Rectal smooth muscle tissue (tissue), 1 donor: ENCODE measurements at regions not wholly inside any gene's neighbourhood (a gene's known extent, or its start where the extent isn't known, plus 50 kb on each side); places are given as distances from the start of the nearest gene placed in this dataset.

Source experiments
- H3K27ac ChIP-seq: one replicate; pipeline ENCODE4 v1.7.0; 2013; ENCODE audit warnings: low read depth, low read length, inconsistent platforms
- H3K27me3 ChIP-seq: one replicate; pipeline ENCODE4 v1.7.0; 2013; ENCODE audit warnings: low read length; ENCODE audit not compliant: control insufficient read depth, insufficient read depth
- H3K36me3 ChIP-seq: one replicate; pipeline ENCODE4 v1.7.0; 2013; ENCODE audit warnings: low read length; ENCODE audit not compliant: control insufficient read depth, insufficient read depth
- H3K4me1 ChIP-seq: one replicate; pipeline ENCODE4 v1.7.0; 2013; ENCODE audit warnings: low read length; ENCODE audit not compliant: control insufficient read depth, insufficient read depth
- H3K4me3 ChIP-seq: one replicate; pipeline ENCODE4 v1.7.0; 2013; ENCODE audit warnings: low read length
- H3K9ac ChIP-seq: one replicate; pipeline ENCODE4 v1.7.0; 2013; ENCODE audit warnings: low read length

DNA sequence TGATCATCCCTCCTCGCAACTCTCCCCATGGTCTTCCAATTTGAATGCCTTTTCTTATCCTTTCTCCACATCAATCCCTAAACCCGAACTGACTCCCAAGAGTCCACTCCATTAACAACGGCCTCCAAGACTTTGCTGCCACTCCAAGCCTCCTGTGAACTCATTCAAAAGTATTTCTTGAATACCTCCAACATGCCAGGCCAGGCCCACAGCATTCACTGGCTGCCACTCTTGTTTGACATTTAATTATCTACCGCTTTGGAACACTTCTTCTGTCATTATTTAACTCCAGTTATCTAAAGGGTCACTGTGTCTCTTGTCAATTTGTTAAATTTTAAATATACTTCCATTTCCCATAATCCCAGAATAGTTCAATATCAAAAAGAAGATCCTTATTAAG, 378.9 kb downstream of the EFNA5 start:
- Histone ChIP-seq H3K9ac (no peak overlapping the region), H3K4me1 (no peaks in the 10 kb centered on the region), H3K27me3 (no peaks in the 10 kb centered on the region), H3K27ac (no peak overlapping the region), H3K36me3 (no peaks in the 10 kb centered on the region), H3K4me3 (no peak overlapping the region)

GRCh38 chr5:107290780-107291398, 379.8 kb downstream of the EFNA5 start:
- H3K27me3 ChIP-seq: no peaks in the 10 kb centered on the region
- H3K4me1 ChIP-seq: no peaks in the 10 kb centered on the region
- no peak overlapping the region for H3K4me3 ChIP-seq
- H3K27ac ChIP-seq: no peak overlapping the region
- no peak overlapping the region for H3K9ac ChIP-seq
- no peaks in the 10 kb centered on the region for H3K36me3 ChIP-seq

- H3K27ac ChIP-seq: no peak overlapping the region
- H3K4me3 ChIP-seq: no peak overlapping the region
- no peaks in the 10 kb centered on the region for H3K4me1 ChIP-seq
- H3K9ac ChIP-seq: no peak overlapping the region
- no peaks in the 10 kb centered on the region for H3K27me3 ChIP-seq
- no peaks in the 10 kb centered on the region for H3K36me3 ChIP-seq
Measured at GRCh38 chr5:107289030-107289714, 381.6 kb downstream of the EFNA5 start.

DNA sequence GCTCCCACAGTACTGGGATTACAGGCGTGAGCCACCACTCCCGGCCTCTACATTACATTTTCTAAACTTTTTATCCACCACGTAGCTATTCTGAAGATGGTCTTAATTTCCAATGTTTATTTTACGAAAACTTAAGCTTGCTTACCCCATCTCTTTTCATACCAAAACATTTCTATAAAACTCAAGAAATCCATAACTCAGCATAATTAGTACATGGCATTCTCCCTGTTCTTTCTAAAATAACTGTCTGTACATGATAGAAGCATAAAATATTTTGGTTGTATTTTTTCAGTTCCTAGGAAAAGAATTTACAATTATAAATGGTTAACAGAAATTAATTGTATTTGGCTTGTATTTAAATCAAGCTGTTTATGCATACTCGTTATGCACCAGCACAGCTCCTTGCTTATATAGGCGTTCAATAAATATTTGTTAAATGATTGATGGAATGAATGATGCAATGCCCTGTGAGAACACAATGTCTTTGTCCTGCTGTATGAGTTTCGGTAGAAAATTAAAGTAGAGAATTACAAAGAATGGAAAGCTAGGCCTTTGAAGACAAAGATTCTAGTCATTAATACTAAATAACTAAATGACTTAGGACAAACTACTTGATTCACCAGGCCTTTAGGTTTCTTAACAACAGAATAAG, 384.2 kb downstream of the EFNA5 start:
- no peaks in the 10 kb centered on the region for H3K4me1 ChIP-seq
- no peak overlapping the region for H3K27ac ChIP-seq
- no peaks in the 10 kb centered on the region for H3K27me3 ChIP-seq
- no peak overlapping the region for H3K4me3 ChIP-seq
- H3K9ac ChIP-seq: no peak overlapping the region
- no peaks in the 10 kb centered on the region for H3K36me3 ChIP-seq

- Histone ChIP-seq H3K27me3 (no peaks in the 10 kb centered on the region), H3K9ac (no peak overlapping the region), H3K4me1 (no peaks in the 10 kb centered on the region), H3K36me3 (no peaks in the 10 kb centered on the region), H3K4me3 (no peak overlapping the region), H3K27ac (no peak overlapping the region)
Measured at GRCh38 chr5:107285772-107286171, 385.0 kb downstream of the EFNA5 start.

DNA sequence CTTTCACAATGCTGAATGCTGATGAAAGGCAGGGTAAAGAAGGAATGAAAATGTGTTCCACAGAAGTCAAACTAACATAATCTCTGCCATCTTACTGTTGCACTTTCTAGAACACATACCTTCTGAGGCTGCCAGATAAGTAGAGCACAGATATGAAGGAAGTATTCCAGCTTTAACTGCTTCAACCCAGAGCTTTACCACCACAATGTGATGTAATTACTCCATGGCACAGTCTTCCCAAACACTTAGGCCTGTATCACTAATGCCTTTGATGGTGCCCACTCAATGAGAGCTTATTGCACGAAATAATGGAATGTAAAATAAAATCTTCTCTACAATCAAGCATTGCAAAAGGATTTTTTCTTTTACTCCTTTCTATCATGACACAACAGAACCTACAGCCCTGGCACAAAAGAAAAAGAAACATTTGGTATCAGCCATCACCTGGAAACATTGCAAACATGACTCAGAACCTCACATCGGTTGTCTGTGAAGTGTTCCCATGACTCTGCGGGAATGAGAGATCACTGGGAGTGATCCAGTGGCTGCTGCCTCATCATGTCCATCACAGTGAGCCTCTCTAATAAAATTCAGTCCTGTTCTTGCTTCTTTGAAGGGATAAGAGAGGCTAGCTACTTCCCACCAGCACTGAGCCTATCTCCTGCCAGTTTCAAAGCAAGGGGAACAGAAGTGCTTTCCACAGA, 385.8 kb downstream of the EFNA5 start:
- no peak overlapping the region for H3K27ac ChIP-seq
- H3K9ac ChIP-seq: no peak overlapping the region
- no peaks in the 10 kb centered on the region for H3K27me3 ChIP-seq
- H3K36me3 ChIP-seq: no peaks in the 10 kb centered on the region
- H3K4me3 ChIP-seq: no peak overlapping the region
- no peaks in the 10 kb centered on the region for H3K4me1 ChIP-seq

GRCh38 chr5:107282061-107282460, 388.7 kb downstream of the EFNA5 start:
- Histone ChIP-seq H3K36me3 (no peaks in the 10 kb centered on the region), H3K4me3 (no peak overlapping the region), H3K4me1 (no peaks in the 10 kb centered on the region), H3K27me3 (no peaks in the 10 kb centered on the region), H3K9ac (no peak overlapping the region), H3K27ac (no peak overlapping the region)

GRCh38 chr5:107278774-107279173, 392.0 kb downstream of the EFNA5 start:
- Histone ChIP-seq H3K36me3 (no peaks in the 10 kb centered on the region), H3K4me1 (no peaks in the 10 kb centered on the region), H3K4me3 (no peak overlapping the region), H3K27ac (no peak overlapping the region), H3K27me3 (no peaks in the 10 kb centered on the region), H3K9ac (no peak overlapping the region)

- Histone ChIP-seq H3K27me3 (no peaks in the 10 kb centered on the region), H3K4me3 (no peak overlapping the region), H3K27ac (no peak overlapping the region), H3K9ac (no peak overlapping the region), H3K36me3 (no peaks in the 10 kb centered on the region), H3K4me1 (no peaks in the 10 kb centered on the region)
Measured at GRCh38 chr5:107277485-107278125, 393.1 kb downstream of the EFNA5 start.

GRCh38 chr5:107275333-107275732, 395.4 kb downstream of the EFNA5 start:
- Histone ChIP-seq H3K27me3 (no peaks in the 10 kb centered on the region), H3K4me3 (no peak overlapping the region), H3K9ac (no peak overlapping the region), H3K4me1 (no peaks in the 10 kb centered on the region), H3K36me3 (no peaks in the 10 kb centered on the region), H3K27ac (no peak overlapping the region)

DNA sequence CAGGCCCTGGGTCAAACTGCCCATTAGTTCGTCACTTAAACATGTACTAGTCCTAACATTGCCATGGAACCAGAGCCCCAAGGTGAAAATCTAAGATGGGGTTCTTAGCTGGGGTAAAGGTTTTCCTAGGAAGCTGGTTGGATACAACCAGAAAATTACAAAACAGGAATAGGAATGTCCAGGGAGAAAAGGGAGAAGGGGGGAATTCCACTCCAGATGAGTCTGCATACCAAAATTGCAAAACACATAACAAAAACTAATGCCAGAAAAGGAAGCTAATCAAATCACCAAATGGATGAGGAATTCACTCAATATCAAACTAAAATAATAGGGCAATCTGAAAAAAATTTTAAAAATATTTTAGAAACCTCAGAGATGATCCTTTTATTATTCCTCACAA, 396.2 kb downstream of the EFNA5 start:
- no peaks in the 10 kb centered on the region for H3K27me3 ChIP-seq
- H3K4me3 ChIP-seq: no peak overlapping the region
- no peak overlapping the region for H3K27ac ChIP-seq
- no peaks in the 10 kb centered on the region for H3K4me1 ChIP-seq
- H3K36me3 ChIP-seq: no peaks in the 10 kb centered on the region
- no peak overlapping the region for H3K9ac ChIP-seq

- Histone ChIP-seq H3K27ac (no peak overlapping the region), H3K9ac (no peak overlapping the region), H3K27me3 (no peaks in the 10 kb centered on the region), H3K4me3 (no peak overlapping the region), H3K36me3 (no peaks in the 10 kb centered on the region), H3K4me1 (no peaks in the 10 kb centered on the region)
Measured at GRCh38 chr5:107272954-107273353, 397.8 kb downstream of the EFNA5 start.
